GM18861 (cell line): ENCODE measurements at regions not wholly inside any gene's neighbourhood (a gene's known extent, or its start where the extent isn't known, plus 50 kb on each side); places are given as distances from the start of the nearest gene placed in this dataset.
"Not testable (repeated sequence)": the region's sequence is repeated elsewhere in the genome, so short reads cannot be mapped to it uniquely, and the experiment has no call there.

ENCODE experiments used
- ATAC-seq: cut with Tn5 transposase; IDR thresholded peaks from one replicate; pipeline ENCODE4 v1.9.1; 2021; ENCODE audit not compliant: unreplicated experiment

DNA sequence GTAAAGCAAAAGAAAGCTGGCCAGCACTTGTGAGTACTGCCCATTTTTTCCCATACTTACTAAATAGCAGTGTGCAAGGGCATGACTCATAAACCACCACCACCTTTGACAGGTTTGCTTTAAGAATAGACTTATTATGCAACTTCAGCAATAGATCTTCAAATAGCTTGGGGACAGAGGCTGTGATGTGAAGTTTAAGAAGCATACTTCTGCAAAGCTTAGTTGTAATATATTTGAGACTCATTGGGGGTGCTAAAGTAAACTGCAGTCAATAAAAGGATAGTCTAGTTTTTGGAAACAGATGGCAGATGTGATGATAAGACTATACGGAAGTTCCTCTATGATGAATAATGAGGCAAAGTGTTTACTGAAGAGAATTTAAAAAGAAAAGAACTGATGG, 210.0 kb downstream of the PLA2G4A start:
- no peak for ATAC-seq

DNA sequence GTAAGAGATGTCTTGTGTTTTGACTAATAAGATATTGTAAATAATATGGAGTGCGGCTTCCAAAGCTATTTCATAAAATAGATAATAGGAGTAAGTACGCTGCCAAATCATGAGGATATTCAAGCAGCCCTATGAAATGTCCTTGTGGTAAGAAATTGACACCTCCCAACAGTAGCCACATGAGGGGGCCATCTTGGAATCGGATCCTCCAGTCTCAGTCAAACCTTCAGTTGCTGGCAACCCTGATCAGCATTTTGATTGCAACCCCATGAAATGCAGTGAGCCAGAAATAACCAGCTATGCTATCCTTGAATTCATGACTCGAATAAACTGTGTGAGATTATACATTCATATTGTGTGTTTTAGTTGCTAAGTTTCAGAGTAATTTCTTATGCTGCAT, 212.4 kb downstream of the PLA2G4A start:
- no peak for ATAC-seq

DNA sequence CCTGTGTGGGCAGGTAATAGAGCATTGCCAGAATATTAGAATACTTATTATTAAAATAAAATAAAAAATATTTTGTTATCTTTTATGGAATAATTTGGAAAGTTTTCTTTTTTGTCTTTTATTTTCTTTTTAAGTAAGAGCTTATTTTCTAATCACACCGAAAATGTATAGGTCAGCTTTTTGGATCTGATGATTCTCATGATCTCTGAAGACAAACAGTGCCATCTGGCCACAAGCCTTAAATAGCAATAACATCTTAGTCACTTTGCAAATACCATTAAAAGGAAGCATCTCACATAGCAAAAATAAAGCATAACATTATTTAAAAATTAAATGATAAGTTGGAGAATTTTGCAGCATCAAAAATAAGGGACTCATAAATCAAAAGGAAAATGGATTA, 213.8 kb downstream of the PLA2G4A start:
- no peak for ATAC-seq

DNA sequence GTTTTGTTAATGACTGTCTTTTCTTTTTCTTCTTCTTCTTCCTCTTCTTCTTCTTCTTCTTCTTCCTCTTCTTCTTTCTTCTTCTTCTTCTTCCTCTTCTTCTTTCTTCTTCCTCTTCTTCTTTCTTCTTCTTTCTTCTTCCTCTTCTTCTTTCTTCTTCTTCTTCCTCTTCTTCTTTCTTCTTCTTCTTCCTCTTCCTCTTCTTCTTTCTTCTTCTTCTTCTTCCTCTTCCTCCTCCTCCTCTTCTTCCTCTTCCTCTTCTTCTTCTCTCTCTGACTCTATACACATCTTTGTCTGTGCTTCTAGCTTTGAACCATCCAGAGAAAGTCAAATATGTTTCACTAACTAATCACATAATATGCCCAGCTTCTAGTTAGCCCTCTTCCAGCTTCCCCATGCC, 214.7 kb downstream of the PLA2G4A start:
- ATAC-seq: not testable (repeated sequence)

DNA sequence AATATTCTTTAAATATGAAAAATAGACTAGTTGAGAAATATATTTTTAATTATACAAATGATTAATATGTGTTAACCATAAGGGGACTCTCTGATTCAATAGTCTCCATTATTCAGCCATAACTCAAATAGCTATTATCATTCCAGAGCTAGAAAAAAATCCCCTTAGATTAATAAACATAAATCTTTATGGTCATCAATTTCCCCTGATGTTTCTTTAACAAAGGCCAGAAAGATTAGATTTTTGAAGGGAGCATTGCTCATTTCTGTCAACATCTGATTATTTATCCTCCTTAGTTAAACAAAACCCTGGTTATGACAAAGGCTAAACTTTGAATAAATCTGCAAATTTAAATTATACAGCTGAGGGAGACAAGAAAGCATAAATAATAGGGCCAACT, 215.7 kb downstream of the PLA2G4A start:
- no peak for ATAC-seq

DNA sequence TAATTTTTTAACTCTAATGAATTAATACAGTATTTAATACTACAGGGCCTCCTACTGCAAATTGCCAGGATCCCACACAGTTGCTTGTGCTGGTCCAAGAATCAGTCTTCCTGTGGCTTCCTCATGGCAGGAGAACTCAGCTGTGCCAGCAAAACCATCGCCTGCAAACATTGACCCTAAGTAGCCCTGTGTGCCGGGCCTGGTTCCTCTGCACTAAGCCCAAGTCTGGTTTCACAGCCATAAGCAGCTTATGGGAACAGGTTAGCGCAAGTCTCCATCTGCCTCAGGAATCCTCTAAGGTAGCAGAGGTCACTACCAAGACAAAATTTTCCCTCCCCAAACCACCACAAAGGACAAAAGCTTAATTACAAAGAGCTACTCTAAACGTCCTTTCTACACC, 216.6 kb downstream of the PLA2G4A start:
- ATAC-seq: no peak

DNA sequence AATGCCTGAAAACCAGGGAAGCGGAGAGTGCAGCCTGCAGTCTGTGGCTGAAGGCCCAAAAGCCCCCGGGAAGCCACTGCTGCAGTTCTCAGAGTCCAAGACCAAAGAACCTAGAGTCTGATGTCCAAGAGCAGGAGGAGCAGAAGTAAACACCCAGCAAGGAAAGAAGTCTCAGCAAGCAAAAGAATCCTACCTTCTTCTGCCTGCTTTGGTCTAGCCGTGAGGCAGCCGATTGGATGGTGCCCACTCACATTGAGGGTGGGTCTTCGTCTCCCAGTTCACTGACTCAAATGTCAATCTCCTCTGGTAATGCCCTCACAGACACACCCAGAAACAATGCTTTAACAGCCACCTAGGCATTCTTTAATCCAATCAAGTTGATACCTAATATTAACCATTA, 217.5 kb downstream of the PLA2G4A start:
- ATAC-seq: no peak

DNA sequence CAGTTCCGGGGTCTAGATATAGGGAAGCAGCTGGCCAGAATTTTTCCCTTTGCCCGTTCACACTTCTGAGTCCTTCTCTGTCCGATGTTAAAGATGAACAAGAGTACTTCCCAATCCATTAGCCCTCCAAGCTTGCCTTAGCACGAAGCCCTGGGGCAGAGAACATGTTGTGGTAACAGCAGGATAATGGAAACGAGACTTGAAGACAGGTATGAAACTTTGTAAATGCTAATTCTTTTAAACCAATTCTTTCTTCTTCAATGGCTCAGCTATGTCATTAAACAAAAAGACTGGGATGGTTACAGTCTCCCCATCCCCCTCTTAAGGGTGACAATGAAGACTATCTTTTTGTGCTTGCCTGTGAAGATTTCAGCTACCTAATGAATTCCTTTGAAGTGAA, 218.5 kb downstream of the PLA2G4A start:
- no peak for ATAC-seq

DNA sequence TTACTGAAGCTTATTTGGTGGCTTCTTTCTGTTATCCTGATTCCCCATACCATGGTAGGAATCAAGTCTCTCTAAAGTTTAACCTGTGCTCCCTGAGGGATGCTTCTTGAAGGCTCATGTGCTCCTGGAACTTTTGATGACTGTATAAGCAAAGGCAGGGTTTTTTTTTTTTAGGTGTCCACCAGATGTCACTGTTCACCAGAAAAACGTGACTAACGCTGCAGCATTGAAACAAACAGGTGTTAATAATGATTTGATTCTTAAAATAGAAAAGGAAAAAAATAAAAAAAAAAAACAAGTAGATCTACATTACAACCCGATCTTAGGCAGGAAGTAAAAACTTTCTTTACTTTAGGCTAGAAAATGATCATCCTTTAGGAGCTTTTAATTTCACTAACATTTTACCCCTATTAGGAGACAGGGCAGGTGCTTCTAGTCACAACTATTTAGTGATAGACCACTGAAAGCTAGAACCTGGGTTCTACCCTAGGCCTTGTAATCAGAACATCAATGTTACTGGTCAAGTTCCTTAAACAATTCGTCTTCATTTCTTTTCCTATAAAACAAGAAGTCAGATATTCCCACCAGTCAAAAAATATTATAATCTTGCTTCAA, 223.0 kb downstream of the PLA2G4A start:
- ATAC-seq: peak; percentile 77

DNA sequence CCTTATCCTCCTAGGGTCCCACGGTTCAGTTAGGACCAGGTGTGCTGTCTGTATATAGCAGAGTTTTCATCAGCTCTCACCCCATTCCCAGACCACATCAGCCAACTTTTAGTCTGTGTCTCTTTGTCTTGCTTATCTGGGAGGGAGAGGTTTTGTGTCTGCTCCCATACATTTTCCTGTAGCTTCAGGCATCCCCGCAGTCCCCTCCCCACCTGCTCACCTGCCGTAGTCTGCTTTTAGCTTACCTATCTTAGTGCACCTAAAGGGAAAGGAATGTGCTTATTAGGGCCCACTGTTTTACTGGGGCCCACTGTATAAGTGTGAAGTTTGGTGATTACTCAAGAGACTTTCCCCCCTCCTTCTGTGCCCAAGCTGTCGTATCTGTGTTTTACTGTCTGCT, 225.1 kb downstream of the PLA2G4A start:
- ATAC-seq: no peak

DNA sequence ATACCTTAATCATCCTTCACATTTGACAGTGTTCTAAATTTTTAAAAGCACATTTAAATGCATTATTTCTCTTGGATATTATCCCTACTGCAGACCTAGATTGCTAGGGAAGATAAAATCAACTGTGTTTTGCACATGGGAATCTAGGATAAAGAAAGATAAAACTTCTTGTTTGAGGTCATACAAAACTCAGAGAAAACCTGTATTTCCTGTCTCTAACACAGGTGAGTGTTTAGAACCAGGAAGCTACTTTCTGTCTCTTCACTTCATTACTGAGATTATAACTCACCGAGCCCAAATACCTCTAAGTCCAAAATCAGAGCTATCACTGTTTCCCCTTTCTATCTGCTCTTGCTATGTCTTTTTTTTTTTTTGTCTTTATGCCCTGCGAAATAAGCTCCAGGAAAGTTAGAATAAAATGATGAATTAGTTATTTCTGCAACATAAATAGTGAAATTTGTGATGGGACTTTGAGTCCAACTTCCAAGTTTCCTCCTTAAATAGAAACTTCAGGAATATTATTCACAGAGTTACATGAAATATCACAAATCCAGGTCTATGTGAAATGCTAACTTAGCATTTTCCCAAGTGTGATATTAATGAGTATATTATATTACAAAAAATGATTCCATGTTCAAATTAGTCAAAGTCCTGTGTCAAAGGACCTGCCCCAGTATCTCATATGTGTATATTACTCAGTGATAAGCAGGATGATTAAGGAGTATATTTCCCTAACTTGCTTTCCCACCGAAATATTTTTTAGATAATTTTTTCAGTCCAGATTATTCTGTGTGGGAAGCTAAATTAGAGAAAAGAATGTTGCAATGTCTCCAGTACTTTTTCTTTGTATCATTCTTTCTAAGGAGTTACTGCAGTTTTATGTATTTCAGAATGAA, 226.4 kb downstream of the PLA2G4A start:
- no peak for ATAC-seq

DNA sequence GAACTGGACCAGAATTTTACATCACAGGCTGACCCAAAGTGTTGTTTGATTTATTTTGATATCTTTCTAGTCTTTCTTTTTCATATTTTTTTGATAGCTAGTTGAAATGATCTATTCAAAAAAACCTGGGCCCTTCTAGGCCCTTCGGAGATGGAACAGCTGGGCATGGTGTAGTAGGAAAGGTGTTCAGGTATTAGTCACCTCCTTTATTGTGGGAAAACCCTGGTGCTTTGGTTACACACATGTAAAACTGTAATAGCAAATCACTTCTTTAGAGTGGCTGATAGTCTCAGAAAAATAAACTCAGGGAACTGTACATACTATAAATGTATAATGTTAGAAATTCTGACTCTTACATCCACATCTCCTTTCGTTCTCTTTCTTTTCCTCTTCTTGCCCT, 234.5 kb downstream of the PLA2G4A start:
- ATAC-seq: no peak

DNA sequence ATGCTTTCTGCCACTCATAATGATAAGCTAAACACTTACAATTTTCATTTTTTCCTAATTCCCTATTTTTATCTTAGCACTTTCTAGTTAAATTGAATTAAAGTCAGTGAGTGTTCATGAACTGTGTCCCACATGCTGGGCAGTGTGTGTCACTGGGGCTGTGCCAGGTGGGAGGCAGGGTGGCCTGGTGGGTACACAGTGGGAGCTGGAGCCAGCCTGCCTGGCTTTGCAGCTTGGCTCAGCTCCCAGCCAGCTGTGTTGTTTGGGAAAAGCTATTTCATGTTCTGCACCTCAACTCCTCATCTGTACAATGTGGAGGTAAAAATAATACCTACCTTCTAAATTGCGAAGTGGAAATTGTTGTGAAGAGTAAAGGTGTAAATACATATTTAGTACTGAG, 238.4 kb downstream of the PLA2G4A start:
- no peak for ATAC-seq

DNA sequence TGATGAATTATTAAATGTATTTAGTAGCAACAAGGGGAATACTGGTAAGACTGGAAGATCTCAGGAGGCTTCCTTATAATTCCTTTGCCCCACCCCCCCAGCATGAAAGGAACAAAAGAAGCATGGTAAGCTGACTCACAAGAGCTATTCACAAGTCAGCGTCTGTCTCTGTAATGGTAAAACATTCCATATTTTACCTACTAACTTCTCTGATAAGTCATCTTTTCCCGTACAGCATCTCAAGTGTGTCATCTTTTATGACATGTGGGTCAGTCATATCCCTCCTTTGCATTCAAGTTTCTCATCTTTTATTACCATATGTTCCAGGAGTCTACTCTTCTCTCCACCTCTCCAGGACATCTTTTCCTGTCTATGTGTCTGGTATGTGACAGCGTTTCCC, 241.3 kb downstream of the PLA2G4A start:
- no peak for ATAC-seq

DNA sequence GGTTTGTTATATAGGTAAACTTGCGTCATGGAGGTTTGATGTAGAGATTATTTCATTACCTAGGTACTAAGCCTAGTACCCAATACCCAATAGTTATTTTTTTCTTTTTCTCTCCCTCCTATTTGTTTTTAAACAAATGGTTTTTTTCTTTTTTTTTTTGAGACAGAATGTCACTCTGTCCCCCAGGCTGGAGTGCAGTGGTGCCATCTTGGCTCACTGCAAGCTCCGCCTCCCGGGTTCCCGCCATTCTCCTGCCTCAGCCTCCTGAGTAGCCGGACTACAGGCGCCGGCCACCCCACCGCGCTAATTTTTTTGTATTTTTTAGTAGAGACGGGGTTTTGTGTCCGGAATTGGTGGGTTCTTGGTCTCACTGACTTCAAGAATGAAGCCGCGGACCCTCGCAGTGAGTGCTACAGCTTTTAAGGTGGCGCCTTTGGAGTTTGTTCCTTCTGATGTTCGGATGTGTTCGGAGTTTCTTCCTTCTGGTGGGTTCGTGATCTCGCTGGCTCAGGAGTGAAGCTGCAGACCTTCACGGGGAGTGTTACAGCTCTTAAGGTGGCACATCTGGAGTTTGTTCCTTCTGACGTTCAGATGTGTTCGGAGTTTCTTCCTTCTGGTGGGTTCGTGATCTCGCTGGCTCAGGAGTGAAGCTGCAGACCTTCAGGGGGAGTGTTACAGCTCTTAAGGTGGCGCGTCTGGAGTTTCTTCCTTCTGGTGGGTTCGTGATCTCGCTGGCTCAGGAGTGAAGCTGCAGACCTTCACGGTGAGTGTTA, 243.7 kb downstream of the PLA2G4A start:
- ATAC-seq: peak; percentile 39

DNA sequence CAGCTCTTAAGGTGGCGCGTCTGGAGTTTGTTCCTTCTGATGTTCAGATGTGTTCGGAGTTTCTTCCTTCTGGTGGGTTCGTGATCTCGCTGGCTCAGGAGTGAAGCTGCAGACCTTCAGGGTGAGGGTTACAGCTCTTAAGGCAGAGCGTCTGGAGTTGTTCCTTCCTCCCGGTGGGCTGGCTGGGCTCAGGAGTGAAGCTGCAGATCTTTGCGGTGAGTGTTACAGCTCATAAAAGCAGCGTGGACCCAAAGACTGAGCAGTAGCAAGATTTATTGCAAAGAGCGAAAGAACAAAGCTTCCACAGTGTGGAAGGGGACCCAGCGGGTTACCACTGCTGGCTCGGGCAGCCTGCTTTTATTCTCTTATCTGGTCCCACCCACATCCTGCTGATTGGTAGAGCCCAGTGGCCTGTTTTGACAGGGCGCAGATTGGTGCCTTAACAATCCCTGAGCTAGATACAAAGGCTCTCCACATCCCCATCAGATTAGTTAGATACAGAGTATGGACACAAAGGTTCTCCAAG, 244.3 kb downstream of the PLA2G4A start:
- ATAC-seq: peak; percentile 24

DNA sequence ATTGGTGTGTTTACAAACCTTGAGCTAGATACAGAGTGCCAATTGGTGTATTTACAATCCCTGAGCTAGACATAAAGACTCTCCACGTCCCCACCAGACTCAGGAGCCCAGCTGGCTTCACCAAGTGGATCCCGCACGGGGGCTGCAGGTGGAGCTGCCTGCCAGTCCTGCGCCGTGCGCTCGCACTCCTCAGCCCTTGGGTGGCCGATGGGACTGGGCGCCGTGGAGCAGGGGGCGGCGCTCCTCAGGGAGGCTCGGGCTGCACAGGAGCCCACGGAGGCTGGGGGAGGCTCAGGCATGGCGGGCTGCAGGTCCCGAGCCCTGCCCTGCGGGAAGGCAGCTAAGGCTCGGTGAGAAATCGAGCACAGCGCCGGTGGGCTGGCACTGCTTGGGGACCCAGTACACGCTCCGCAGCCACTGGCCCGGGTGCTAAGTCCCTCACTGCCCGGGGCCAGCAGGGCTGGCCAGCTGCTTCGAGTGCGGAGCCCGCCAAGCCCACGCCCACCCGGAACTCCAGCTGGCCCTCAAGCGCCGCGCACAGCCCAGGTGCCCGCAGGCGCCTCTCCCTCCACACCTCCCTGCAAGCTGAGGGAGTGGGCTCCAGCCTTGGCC, 245.0 kb downstream of the PLA2G4A start:
- ATAC-seq: not testable (repeated sequence)

DNA sequence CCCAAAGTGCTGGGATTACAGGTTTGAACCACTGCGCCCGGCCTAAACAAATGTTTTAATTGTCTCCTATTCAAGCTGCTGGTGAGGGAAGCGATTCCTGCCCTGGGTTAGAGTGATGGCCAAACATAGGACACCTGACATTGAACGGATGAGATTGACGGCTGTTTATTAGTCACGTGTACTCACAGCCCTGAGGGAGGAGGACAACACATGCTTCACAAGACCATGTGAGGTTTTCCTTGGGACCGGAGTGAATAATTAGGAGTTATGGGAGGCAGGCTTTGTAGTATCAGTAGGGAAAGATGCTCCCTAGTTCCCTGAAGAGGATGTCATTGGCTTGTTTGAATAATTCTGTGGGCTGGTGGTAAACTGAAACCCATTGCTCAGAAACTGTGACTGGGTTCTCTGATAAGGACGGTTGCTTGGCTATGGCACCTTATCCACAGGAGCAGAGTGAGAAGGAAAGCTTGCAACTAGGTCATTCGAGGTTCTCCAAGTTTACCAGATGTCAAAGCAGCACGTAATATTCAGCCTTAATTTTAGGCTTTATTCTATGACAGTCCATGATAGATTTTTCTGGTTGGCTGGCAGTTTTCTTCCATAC, 245.8 kb downstream of the PLA2G4A start:
- ATAC-seq: no peak

DNA sequence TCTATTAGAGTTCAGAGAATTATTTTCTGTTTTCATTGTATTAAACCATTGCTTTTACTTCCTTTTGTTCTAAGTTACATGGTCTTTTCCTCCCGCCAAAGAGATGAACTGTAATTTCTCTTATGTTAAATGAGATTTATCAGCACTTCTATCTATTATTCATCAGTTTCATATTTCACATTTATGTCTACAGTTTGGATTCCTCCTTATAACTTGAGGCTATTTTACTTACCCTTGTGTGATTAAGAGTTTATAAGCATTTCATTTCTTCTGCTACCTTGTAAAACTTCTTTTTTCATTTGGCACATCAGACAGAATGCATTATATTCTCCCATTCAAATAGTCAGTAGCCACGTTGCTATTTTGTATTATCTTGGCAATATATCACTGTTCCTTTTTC, 248.2 kb downstream of the PLA2G4A start:
- no peak for ATAC-seq

DNA sequence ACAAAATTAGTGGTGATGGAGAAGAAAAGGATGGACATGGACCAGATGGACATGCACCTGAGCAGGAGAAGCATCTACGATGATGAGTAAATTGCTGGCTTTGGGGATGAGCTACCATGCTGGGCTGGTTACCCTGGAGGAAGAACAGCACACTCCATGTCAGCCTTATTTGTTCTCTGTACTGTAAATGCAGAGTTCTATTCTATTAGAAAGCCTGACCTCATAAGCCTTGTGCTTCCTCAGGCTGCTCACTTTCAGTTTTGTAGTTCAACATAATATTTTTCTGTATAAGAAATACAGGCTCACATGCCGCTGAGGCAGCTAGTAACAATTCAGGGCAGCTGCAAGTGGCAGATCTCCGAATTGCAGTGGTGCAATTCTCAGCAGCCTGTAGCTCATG, 249.6 kb downstream of the PLA2G4A start:
- no peak for ATAC-seq

DNA sequence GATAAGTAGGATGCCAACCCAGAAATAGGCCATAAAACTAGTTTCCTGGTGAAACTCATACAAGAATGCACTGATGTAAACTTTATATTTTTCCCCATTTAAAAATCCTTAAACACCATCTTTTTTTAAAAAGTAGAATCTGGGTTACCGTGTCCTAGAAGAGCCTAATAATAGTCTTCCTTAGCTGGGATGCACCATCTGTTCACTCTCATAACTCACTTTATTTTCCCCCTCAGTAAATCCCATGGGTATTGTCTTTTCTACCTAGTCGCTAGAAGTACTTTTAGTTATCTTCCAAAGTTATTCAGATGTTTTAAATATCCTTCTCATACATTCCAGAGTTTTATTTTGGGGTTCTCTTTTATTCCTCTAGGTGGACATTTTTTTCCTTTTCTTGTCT, 250.2 kb downstream of the PLA2G4A start:
- ATAC-seq: no peak
